Osteocyte (in vitro differentiated cells): ENCODE measurements at regions not wholly inside any gene's neighbourhood (a gene's known extent, or its start where the extent isn't known, plus 50 kb on each side); places are given as distances from the start of the nearest gene placed in this dataset.
"Not testable (repeated sequence)": the region's sequence is repeated elsewhere in the genome, so short reads cannot be mapped to it uniquely, and the experiment has no call there.

Source experiments
- DNase-seq: peaks from one replicate; pipeline ENCODE4 v3.0.0; 2021; ENCODE audit warnings: mixed read lengths; ENCODE audit not compliant: unreplicated experiment; ENCODE audit errors: extremely low spot score
- H3K27ac Mint-ChIP-seq: one replicate; pipeline ENCODE4 v1.8.0; 2021; ENCODE audit warnings: mild to moderate bottlenecking, mixed read lengths; ENCODE audit not compliant: unreplicated experiment
- H3K27me3 Mint-ChIP-seq: one replicate; pipeline ENCODE4 v1.8.0; 2021; ENCODE audit warnings: mixed read lengths; ENCODE audit not compliant: unreplicated experiment
- H3K36me3 Mint-ChIP-seq: one replicate; pipeline ENCODE4 v1.8.0; 2021; ENCODE audit warnings: mixed read lengths; ENCODE audit not compliant: unreplicated experiment
- H3K4me1 Mint-ChIP-seq: one replicate; pipeline ENCODE4 v1.8.0; 2021; ENCODE audit warnings: mixed read lengths; ENCODE audit not compliant: unreplicated experiment
- H3K4me3 Mint-ChIP-seq: one replicate; pipeline ENCODE4 v1.8.0; 2021; ENCODE audit warnings: mild to moderate bottlenecking, moderate library complexity, mixed read lengths; ENCODE audit not compliant: unreplicated experiment
- H3K9me3 Mint-ChIP-seq: one replicate; pipeline ENCODE4 v1.8.0; 2021; ENCODE audit warnings: mixed read lengths; ENCODE audit not compliant: unreplicated experiment
- TF ChIP-seq, protein P1 (sequence below): fragments of 200-600 bp; sonication (generic); IDR thresholded peaks from 2 replicates; pipeline ENCODE4 v1.5.0; 2021; ENCODE audit warnings: antibody characterized with exemption, mild to moderate bottlenecking, moderate library complexity

DNA sequence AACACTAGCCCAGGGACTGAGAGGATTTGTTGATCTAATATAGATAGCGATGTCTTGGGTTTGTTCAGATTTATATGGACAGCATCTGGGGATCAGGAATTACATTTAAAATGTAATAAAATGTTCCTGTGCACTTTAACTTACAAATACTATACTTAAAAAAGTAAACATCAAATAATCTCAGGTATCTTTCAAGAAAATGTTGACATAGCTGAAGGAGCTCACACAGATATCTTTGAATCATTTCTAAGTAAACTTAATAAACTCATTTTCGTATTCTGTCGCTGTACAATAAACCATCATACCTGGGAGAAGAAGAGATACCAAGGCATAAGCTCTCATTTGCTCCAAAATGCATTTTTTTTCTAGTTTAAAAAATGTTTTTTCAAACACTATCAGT lies 557.5 kb upstream of the NR2F2 start:
- H3K4me1 Mint-ChIP-seq = peaks cover 4% of the 10 kb centered on the region
- no peak for DNase-seq
- no peaks in the 10 kb centered on the region for H3K27me3 Mint-ChIP-seq
- no peaks in the 10 kb centered on the region for H3K36me3 Mint-ChIP-seq
- no peak overlapping the region for H3K27ac Mint-ChIP-seq
- H3K9me3 Mint-ChIP-seq = no peaks in the 10 kb centered on the region
- no peak overlapping the region for H3K4me3 Mint-ChIP-seq
- TF ChIP-seq, protein P1, sequence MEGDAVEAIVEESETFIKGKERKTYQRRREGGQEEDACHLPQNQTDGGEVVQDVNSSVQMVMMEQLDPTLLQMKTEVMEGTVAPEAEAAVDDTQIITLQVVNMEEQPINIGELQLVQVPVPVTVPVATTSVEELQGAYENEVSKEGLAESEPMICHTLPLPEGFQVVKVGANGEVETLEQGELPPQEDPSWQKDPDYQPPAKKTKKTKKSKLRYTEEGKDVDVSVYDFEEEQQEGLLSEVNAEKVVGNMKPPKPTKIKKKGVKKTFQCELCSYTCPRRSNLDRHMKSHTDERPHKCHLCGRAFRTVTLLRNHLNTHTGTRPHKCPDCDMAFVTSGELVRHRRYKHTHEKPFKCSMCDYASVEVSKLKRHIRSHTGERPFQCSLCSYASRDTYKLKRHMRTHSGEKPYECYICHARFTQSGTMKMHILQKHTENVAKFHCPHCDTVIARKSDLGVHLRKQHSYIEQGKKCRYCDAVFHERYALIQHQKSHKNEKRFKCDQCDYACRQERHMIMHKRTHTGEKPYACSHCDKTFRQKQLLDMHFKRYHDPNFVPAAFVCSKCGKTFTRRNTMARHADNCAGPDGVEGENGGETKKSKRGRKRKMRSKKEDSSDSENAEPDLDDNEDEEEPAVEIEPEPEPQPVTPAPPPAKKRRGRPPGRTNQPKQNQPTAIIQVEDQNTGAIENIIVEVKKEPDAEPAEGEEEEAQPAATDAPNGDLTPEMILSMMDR = no peak

DNA sequence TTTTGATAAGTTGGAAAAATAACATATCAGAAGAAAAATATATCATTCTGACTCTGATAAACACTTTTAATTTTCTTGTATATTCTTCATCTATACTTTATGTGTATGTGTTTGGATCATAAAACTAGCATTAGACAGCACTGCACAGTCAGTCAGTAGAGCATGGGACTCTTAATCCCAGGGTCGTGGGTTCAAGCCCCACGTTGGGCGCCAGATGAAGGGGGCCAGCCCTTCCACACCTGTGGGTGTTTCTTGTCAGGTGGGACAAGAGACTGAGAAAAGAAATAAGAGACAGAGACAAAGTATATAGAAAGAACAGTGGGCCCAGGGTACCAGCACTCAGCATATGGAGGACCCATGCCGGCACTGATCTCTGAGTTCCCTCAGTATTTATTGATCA lies 546.0 kb upstream of the NR2F2 start:
- TF ChIP-seq, protein P1 = no peak
- Mint-ChIP-seq H3K27ac (no peak overlapping the region), H3K4me1 (no peaks in the 10 kb centered on the region), H3K9me3 (peaks cover 35% of the 10 kb centered on the region), H3K27me3 (no peaks in the 10 kb centered on the region), H3K36me3 (peaks cover 16% of the 10 kb centered on the region), H3K4me3 (no peak overlapping the region)
- DNase-seq = no peak

DNA sequence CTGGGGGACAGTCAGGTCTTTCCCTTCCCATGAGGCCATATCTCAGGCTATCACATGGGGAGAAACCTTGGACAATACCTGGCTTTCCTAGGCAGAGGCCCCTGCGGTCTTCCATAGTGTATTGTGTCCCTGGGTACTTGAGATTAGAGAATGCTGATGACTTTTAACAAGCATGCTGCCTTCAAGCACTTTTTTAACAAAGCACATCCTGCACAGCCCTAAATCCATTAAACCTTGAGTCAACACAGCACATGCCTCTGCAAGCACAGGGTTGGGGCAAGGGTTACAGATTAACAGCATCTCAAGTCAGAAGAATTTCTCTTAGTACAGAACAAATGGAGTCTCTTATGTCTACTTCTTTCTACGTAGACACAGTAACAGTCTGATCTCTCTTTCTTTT lies 545.2 kb upstream of the NR2F2 start:
- H3K27ac Mint-ChIP-seq, DNase-seq, H3K4me3 Mint-ChIP-seq, H3K27me3 Mint-ChIP-seq, H3K4me1 Mint-ChIP-seq: not testable (repeated sequence)
- Mint-ChIP-seq H3K9me3 (peaks cover 40% of the 10 kb centered on the region), H3K36me3 (peaks cover 18% of the 10 kb centered on the region)

DNA sequence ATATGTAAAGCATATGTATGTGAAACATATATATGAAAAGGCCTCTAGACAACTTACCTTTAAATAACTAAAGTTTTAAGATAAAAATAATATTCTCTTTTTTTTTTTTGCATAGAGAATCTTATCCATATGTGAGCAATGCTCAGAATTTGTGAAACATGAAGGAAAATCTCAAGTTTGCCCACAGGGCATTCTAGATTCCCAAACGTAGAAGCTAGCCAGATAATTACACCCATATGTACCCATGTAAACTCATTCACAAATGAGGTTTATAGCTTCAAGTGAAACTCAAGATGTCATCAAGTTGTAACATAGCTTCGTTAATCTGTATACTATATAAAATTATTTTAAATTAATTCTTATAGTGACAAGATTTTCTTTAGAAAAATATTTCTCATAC lies 537.3 kb upstream of the NR2F2 start:
- H3K36me3 Mint-ChIP-seq = peaks cover 1% of the 10 kb centered on the region
- no peaks in the 10 kb centered on the region for H3K27me3 Mint-ChIP-seq
- TF ChIP-seq, protein P1 = no peak
- no peak overlapping the region for H3K27ac Mint-ChIP-seq
- peaks cover 20% of the 10 kb centered on the region for H3K4me1 Mint-ChIP-seq
- peaks cover 5% of the 10 kb centered on the region for H3K9me3 Mint-ChIP-seq
- no peak overlapping the region for H3K4me3 Mint-ChIP-seq
- DNase-seq = no peak

DNA sequence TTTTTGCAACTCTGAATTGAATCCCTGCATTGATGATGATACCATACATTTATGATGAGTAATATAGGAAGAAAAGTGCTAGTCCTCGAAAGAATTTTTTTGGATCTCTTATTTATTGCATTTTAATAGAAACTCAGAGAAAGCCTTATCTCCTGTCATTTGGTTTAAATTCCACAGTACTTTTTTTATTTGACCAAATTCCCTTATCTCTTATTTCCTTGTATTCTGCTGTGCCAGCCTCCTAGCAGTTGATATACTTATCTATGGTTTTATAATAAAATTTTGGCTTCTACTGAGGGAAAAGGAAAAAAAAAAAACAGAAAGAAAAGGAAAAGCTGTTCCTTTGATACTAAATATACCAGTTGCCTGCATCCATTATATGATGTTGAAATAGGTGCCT lies 535.1 kb upstream of the NR2F2 start:
- no peak for DNase-seq
- Mint-ChIP-seq H3K9me3 (no peaks in the 10 kb centered on the region), H3K27ac (no peak overlapping the region), H3K4me1 (peaks cover 22% of the 10 kb centered on the region), H3K36me3 (no peaks in the 10 kb centered on the region), H3K4me3 (no peak overlapping the region), H3K27me3 (no peaks in the 10 kb centered on the region)
- TF ChIP-seq, protein P1 = no peak
